T1000 (cell line): ENCODE measurements at regions not wholly inside any gene's neighbourhood (a gene's known extent, or its start where the extent isn't known, plus 50 kb on each side); places are given as distances from the start of the nearest gene placed in this dataset.
A peak's percentile ranks its signal among the peaks of the same experiment; 100 is the strongest.

Source experiments
- DNase-seq: peaks from one replicate; lab custom pipeline; 2025; ENCODE audit warnings: mixed read lengths; lab: John Stamatoyannopoulos, UW

GRCh38 chr5:74316064-74316603, 324.4 kb downstream of the ENC1 start:
- DNase-seq: peak; percentile 87

GRCh38 chr5:74314906-74315305, 325.6 kb downstream of the ENC1 start:
- no peak for DNase-seq

- no peak for DNase-seq
Observed at GRCh38 chr5:74313896-74314295, 326.6 kb downstream of the ENC1 start.

- DNase-seq: no peak
Observed at GRCh38 chr5:74312746-74313145, 327.8 kb downstream of the ENC1 start.

GRCh38 chr5:74311961-74312360, 328.6 kb downstream of the ENC1 start:
- DNase-seq: no peak

GRCh38 chr5:74310997-74311930, 329.3 kb downstream of the ENC1 start:
- no peak for DNase-seq

- no peak for DNase-seq
Observed at GRCh38 chr5:74310386-74310785, 330.1 kb downstream of the ENC1 start.

- no peak for DNase-seq
Observed at GRCh38 chr5:74309050-74309449, 331.5 kb downstream of the ENC1 start.

- DNase-seq: no peak
Observed at GRCh38 chr5:74306845-74307244, 333.7 kb downstream of the ENC1 start.

GRCh38 chr5:74304536-74304935, 336.0 kb downstream of the ENC1 start:
- DNase-seq: no peak

GRCh38 chr5:74303578-74303977, 336.9 kb downstream of the ENC1 start:
- no peak for DNase-seq

- no peak for DNase-seq
Observed at GRCh38 chr5:74301576-74301975, 339.0 kb downstream of the ENC1 start.

- DNase-seq: no peak
Observed at GRCh38 chr5:74300808-74301389, 339.6 kb downstream of the ENC1 start.

- DNase-seq: no peak
Observed at GRCh38 chr5:74299833-74300232, 340.7 kb downstream of the ENC1 start.

GRCh38 chr5:74296685-74297408, 343.7 kb downstream of the ENC1 start:
- DNase-seq: no peak

GRCh38 chr5:74295676-74296075, 344.9 kb downstream of the ENC1 start:
- no peak for DNase-seq

- no peak for DNase-seq
Observed at GRCh38 chr5:74295141-74295540, 345.4 kb downstream of the ENC1 start.

GRCh38 chr5:74294231-74294705, 346.3 kb downstream of the ENC1 start:
- DNase-seq: no peak

- DNase-seq: no peak
Observed at GRCh38 chr5:74293182-74293581, 347.3 kb downstream of the ENC1 start.

- no peak for DNase-seq
Observed at GRCh38 chr5:74290634-74291241, 349.8 kb downstream of the ENC1 start.

GRCh38 chr5:74289691-74290090, 350.8 kb downstream of the ENC1 start:
- DNase-seq: no peak

- no peak for DNase-seq
Observed at GRCh38 chr5:74289238-74289637, 351.3 kb downstream of the ENC1 start.
